Anterior cingulate cortex (tissue), 58 donors: ENCODE measurements at regions not wholly inside any gene's neighbourhood (a gene's known extent, or its start where the extent isn't known, plus 50 kb on each side); places are given as distances from the start of the nearest gene placed in this dataset.
"Not testable (repeated sequence)": the region's sequence is repeated elsewhere in the genome, so short reads cannot be mapped to it uniquely, and the experiment has no call there.

Experiments
- DNase-seq, 58 donors: peaks; one replicate each; lab custom pipeline; 2025; lab: John Stamatoyannopoulos, UW

- no peak for DNase-seq
Measured at GRCh38 chr21:19181604-19182140, 778.1 kb upstream of the TMPRSS15 start.

DNA sequence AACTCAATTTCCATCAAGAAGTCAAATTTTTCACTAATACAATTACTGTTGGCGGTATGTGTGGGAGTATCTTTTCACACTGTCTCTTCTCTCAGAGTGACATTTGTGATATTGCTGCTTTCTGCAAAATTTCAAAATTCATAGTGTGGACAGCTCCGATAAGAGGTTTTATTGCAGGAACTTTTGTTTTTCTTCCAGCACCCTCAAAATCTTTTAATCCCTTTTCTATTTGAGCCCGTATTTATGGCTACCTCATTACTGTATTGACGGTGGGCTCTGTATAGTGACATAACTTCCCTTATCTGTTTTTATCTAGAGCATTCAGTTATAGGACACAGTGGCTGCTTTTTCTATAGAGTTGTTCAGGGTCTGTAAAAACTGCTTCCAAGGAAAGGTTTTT is 794.4 kb upstream of the TMPRSS15 start:
- no peak for DNase-seq

DNA sequence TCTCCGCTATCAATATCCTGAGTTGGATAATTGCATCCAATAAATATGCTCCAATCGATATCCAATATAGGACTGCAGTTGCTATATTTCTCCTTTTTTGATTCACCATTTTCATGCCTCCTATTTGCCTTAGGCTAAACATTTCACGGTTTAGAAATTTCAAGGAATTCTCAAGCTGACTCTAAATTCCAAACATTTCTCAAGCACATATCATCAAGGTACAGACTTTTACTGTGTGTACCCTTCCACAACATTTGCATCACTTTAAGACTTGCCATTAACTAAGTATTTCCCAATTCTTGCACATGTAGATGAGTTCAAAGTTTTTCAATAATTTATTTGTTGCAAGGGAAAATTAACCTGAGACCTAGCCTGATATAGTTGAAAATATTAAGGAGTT is 795.2 kb upstream of the TMPRSS15 start:
- DNase-seq = no peak

- no peak for DNase-seq
Measured at GRCh38 chr21:19218163-19218562, 814.6 kb upstream of the TMPRSS15 start.

GRCh38 chr21:19224090-19224489 is 820.5 kb upstream of the TMPRSS15 start:
- DNase-seq = no peak

DNA sequence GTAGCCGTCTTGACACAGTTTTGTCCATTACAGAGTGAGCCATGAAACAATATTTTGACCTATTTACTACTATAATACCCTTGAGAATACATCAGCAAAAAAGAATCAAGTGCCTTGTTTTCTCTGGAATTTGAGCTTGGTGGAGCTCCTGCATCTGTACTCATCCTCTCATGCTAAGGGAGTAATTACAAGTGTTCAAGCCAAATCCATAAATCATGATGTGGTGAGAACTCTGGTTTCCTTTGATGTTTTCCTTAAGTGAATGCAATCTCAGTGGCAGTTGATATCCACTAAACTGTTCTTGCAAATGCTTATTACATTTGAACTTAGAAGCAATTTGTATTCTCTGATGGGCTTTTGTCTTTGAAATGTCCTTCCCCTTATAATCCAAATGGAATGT is 824.6 kb upstream of the TMPRSS15 start:
- no peak for DNase-seq

DNA sequence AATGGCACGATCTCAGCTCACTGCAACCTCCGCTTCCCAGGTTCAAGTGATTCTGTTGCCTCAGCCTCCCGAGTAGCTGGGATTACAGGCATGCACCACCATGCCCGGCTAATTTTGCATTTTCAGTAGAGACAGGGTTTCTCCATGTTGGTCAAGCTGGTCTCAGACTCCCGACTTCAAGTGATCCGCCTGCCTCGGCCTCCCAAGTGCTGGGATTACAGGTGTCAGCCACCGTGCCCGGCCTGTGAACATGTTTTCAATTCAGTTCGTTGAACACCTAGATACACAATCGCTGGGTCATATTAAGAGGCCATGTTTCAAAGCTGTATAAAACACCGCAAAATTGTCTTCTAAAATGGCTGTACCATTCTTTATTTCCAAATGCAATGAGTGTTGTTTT is 830.3 kb upstream of the TMPRSS15 start:
- DNase-seq = not testable (repeated sequence)

DNA sequence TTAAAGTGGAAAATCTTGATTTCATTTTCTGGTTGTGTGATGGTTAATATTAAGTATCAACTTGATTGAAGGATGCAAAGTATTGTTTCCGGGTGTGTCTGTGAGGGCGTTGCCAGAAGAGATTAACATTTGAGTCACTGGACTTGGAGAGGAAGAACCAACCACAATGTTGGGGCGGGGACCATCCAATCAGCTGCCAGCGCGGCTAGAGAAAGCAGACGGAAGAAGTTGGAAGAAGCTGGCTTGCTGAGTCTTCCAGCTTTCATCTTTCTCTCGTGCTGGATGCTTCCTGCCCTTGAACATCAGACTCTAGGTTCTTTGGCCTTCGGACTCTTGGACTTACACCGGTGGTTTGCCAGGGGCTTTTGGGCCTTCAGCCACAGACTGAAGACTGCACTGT is 832.6 kb upstream of the TMPRSS15 start:
- DNase-seq = no peak

GRCh38 chr21:19237608-19238007 is 834.0 kb upstream of the TMPRSS15 start:
- DNase-seq = no peak

GRCh38 chr21:19239696-19240095 is 836.1 kb upstream of the TMPRSS15 start:
- no peak for DNase-seq

DNA sequence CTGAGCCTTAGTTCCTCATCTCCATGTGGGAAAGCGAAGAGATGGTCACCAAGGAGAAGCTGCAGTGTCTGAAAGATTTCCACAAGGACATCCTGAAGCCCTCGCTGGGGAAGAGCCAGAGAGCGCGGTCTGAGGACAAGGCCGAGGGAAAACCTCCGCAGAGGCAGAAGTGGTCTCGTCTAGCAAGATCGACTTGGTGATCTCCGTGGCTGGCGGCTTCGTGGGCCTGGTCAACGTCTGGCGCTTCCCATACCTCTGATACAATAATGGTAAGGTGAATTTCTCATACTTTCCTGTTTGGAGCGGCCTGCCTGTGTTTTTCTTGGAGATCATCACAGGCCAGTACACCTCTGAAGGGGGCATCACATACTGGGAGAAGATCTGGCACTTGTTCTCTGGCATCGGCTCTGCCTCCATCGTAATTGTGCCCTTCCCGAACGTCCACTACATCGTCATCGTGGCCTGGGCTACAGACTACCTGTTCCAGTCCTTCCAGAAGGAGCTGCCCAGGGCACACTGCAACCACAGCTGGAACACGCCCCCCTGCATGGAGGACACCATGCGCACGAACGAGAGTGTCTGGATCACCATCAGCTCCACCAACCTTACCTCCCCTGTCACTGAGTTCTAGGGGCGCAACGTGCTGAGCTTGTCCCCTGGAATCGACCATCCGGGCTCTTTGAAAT is 841.1 kb upstream of the TMPRSS15 start:
- no peak for DNase-seq

DNA sequence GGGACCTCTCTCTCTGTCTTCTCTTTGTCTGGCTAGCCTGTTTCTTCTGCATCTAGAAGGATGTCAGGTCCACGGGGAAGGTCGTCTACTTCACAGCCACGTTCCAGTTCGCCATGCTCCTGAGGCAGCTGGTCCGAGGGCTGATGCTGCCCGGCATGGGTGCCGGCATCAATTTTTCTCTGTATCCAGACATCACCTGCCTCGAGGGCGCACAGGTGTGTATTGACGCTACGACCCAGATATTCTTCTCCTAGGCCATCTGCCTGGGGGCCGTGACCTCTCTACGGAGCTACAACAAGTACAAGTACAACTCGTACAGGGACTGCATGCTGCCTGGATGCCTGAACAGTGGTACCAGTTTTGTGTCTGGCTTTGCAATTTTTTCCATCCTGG is 841.6 kb upstream of the TMPRSS15 start:
- DNase-seq = no peak

DNA sequence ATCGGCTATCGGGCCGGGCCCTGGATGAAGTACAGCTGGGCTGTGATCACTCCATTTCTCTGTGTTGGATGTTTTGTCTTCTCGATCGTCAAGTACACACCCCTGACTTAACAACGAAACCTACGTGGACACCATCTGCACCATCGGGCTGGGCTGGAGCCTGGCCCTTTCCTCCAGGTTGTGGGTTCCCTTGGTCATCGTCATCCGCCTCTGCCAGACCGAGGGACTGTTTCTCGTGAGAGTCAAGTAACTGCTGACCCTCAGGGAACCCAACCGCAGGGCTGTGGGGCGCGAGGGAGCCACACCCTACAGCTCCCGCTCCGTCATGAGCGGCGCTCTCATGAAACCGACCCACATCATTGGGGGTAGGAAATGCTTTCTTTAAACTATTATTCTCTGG is 842.4 kb upstream of the TMPRSS15 start:
- no peak for DNase-seq

- DNase-seq = no peak
Measured at GRCh38 chr21:19256934-19257660, 853.5 kb upstream of the TMPRSS15 start.

GRCh38 chr21:19261731-19262376 is 858.3 kb upstream of the TMPRSS15 start:
- DNase-seq = no peak

- no peak for DNase-seq
Measured at GRCh38 chr21:19266636-19267035, 863.1 kb upstream of the TMPRSS15 start.

- DNase-seq = no peak
Measured at GRCh38 chr21:19268686-19269085, 865.1 kb upstream of the TMPRSS15 start.

DNA sequence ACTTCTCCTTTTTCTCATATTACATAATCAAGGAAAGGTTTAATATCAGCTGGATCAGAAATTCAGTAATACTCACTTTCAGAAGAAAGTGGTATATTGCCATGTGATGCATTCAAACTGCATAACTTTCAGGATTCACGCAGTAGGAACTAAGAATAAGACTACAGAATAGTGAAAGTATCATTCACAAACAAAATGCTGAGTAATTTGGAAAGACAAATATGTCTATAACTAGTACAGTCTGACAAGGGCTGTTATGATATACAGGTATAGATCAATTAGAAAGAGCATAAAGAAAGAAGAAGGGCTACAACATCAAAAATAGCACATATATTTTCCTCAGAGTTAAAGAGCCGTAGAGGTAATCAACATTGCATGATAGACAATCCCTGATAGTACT is 871.5 kb upstream of the TMPRSS15 start:
- DNase-seq = no peak

GRCh38 chr21:19276665-19277064 is 873.1 kb upstream of the TMPRSS15 start:
- DNase-seq = no peak

GRCh38 chr21:19286876-19287275 is 883.3 kb upstream of the TMPRSS15 start:
- DNase-seq = no peak

- no peak for DNase-seq
Measured at GRCh38 chr21:19290328-19290727, 886.7 kb upstream of the TMPRSS15 start.

- DNase-seq = no peak
Measured at GRCh38 chr21:19320291-19320690, 916.7 kb upstream of the TMPRSS15 start.
